Choroid plexus epithelial cell (primary cell): ENCODE measurements at regions not wholly inside any gene's neighbourhood (a gene's known extent, or its start where the extent isn't known, plus 50 kb on each side); places are given as distances from the start of the nearest gene placed in this dataset.
"Not testable (repeated sequence)": the region's sequence is repeated elsewhere in the genome, so short reads cannot be mapped to it uniquely, and the experiment has no call there.

Experiments
- DNase-seq: peaks from one replicate; pipeline ENCODE4 v3.0.0-alpha.2; 2010; ENCODE audit warnings: low read depth
- H3K4me3 ChIP-seq: 2 replicates; pipeline ENCODE4 v1.5.1; 2011; ENCODE audit warnings: low read depth, mild to moderate bottlenecking, control low read depth, low read length, moderate library complexity
- CTCF ChIP-seq: conservative IDR thresholded peaks from 2 replicates; pipeline ENCODE4 v1.5.1; 2011; ENCODE audit warnings: low read depth, mild to moderate bottlenecking, control low read depth, inconsistent platforms, low read length, moderate library complexity

GRCh38 chr15:69873807-69874206, 223.9 kb downstream of the TLE3 start:
- TF ChIP-seq CTCF, result no peak
- no peak overlapping the region for H3K4me3 ChIP-seq
- no peak for DNase-seq

DNA sequence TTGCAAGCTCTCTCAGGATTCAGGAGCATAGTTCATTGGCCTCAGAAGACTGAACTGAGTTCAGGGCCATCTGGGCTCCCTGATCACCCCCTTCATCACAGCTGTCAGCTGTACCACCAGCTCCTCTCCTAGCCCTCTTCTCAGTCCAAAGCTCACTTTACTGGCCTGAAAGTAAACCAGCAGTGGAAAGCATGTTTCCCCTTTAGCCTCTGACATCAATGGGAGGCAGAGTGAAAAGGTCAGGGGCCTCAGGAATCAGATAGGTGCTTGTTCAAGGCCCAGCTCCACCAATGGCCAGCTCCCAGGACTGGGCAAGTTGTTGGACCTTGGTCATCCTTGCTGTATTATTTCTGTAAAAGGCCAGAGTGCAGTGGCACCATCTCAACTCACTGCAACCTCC, 223.4 kb downstream of the TLE3 start:
- no peak for DNase-seq
- TF ChIP-seq CTCF, result no peak
- H3K4me3 ChIP-seq, result no peak overlapping the region

DNA sequence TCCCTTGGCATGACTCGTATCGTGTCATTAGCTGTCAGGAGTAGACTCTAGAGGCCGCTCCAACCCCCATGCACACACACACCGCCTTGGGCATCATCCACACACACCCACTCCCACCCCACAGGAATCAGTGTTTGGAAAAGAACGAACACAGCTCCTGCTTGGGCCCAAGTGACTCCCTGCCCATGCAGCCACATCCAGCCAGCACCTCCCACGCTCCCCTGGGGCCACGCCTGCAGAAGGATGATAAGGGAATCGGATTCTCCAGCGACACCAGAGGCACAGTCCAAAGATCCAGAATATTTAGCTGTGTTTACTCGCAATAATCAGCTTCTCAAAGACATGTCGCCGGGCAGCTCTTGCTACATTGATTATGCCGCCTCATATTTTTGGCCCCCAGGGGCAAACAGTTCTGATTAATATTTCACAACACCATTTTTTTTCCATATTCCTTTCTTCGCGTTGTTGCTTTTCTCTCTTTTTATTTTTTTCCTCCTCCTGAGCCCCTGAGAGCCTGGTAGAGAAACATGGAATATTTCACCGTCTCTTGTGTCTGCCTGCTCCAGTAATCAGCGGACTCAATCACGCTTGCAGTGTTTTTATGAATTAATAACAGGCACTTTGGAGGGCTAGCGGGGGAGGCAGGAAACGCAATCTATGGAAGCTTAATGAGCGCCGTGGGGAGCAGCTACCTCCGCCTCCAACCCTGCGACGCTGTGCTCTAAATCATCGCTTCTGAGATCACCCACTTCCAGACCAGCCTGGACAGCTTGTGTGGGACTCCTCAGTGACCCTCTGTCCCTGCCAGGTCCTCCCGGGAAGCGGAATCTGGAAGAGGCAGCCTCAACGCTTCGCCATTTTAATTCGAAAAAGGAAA, 221.4 kb downstream of the TLE3 start:
- DNase-seq, result no peak
- H3K4me3 ChIP-seq, result no peak overlapping the region
- TF ChIP-seq CTCF, result no peak

DNA sequence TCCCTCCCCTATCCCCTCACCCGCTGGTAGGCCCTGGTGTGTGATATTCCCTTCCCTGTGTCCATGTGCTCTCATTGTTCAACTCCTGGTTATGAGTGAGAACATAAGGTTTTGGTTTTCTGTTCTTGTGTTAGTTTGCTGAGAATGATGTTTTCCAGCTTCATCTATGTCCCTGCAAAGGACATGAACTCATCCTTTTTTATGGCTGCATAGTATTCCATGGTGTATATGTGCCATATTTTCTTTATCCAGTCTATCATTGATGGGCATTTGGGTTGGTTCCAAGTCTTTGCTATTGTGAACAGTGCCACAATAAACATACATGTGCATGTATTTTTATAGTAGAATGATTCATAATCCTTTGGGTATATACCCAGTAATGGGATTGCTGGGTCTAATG, 217.8 kb downstream of the TLE3 start:
- DNase-seq, H3K4me3 ChIP-seq: not testable (repeated sequence)

DNA sequence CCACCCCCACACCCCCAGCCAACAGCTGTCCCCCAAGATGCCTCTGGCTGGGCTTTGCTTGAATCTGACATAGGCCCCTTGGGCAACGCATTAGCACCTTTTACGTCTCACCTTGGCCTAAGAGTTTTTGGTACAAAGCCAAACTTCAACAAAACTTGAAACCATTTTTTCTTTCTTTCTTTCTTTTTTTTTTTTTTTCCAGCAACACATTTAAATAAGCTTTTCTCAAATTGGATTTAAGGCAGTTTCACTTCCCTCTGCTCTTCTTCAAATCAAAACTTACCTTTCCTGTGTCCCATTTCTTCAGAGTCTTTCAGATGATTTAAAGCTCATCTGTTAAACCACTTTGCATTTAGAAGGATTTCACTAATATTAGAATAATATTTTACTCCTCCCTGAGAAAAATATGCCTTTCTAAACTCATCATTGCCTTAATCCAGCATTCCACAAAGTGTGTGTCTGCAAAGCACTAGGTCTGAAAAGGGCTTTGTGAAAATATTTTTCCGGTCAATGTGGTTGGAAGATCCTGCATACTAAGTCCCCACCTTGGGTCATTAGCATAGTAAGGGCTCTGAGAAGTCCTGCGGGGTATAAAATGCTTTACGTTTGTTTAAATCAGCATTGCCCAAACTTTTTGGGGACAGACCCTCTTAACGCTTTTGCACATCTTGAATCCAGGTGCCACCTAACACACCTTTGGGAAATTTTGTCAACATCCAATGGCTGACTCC, 217.0 kb downstream of the TLE3 start:
- DNase-seq, result no peak
- no peak for TF ChIP-seq CTCF
- no peak overlapping the region for H3K4me3 ChIP-seq

DNA sequence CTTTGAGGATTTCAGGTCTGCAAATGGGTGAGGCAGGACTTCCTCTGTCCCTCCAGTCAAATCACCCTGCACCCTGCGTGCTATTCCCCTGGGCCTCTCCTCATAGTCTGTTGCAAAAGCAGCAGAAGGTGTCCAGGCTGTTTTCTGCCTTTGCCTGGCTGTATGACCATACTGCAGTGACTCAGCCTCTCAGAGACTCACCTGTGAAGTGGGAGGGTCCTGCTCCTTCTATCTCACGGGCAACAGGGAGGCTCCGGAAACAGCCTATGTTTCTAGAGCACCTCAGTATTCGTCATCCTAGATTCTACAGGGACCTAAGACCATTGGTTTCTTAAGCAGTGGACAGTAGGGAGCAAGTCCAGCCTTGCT, 216.4 kb downstream of the TLE3 start:
- no peak for DNase-seq
- TF ChIP-seq CTCF, result no peak

DNA sequence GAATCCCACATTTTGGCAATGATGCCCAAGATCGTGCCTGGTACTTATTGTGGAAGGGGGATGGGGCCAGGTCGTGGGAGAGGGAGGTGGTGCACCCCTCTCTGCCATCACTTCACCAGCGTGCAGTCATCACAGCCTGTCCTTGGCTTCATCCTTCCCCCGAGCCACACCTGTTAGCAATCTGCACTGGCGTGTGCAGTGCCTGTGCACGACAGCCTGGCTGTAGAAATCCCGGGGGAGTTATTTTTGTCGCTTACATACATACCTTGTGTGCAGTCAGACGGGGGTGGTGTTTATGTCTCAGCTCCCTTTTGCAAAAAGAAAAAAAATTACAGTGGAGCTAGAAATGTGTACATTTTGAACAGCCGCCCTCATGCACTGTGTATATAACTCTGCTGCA, 216.0 kb downstream of the TLE3 start:
- H3K4me3 ChIP-seq, result no peak overlapping the region
- no peak for TF ChIP-seq CTCF
- DNase-seq, result no peak

More for the DNA sequence above, 216.4 kb downstream of the TLE3 start:
- H3K4me3 ChIP-seq, result no peak overlapping the region
